ENCODE measurements at regions not wholly inside any gene's neighbourhood (a gene's known extent, or its start where the extent isn't known, plus 50 kb on each side); places are given as distances from the start of the nearest gene placed in this dataset.

DNA sequence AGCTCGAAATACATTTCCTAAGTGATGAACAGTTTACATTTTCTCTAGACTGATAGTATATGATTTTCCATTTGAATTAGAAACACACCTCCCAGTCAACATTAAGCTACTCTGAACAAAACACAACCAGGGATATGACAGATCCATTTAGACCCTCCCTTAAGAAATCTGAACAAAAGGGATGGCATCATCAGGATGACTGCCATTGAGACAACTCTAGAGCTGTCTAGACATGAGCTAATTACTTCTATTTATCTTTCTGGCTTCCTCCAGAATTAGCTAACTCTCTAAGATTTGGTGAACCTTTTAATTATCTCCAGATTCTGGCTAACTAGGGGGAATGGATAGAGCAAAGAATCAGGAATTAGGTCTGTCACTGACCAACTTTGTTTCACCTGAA lies 92.9 kb upstream of the IGF1 start:
- DNase-seq = no peak

DNA sequence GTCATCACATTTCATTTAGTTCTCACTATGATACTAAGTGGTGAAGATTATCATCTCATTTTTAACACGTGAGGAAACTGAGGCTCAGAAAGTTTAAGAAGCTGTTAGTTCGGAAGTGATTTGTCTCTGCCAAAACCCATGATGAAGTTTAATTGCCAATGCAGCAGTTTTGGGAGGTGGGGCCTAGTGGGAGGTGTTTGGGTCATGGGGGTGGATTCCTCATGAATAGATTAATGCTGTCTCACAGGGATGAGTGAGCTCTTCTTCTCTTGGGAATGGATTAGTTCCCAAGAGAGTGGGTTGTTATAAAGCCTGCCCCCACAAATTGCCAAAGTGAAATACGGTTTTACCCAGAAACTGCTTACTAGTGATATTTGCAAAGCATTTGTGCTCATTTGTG lies 91.5 kb upstream of the IGF1 start:
- DNase-seq = no peak

DNA sequence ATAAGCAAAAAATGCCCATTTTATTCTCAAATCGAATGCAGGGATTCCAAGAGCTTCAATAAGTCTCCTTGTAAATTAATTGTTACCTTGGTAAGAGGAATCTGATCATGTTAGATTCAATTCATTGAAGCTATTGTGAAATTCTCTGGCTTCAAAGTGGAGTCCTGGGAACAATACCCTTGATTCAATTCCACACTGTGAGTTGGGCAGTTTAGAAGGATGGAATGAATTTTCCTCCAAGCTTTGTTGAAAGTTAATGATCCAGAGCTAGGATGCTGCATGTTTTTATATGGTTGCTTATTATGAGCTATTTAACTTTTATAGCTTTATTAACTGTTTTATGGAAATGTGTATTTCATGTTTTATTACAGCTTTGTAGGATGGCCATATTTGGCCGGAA lies 89.9 kb upstream of the IGF1 start:
- DNase-seq = no peak

DNA sequence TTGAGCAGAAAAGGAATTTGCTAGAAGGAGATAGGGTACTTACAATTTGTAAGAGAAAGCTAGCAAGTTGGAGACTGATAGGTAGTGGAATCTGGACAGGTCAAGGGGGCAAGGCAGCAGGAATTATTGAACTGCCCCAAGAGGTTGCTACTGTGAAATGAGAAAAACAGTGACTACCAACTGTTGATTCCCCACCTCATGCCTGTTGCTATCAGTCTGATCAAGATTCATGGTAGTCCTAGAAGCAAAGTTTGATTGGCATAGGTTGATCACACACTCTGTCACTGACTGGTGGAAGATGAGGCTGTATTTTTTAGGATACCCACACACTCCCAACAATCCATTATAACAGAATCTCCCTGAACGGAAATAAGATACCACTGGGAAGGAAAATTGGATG lies 89.4 kb upstream of the IGF1 start:
- DNase-seq = no peak

DNA sequence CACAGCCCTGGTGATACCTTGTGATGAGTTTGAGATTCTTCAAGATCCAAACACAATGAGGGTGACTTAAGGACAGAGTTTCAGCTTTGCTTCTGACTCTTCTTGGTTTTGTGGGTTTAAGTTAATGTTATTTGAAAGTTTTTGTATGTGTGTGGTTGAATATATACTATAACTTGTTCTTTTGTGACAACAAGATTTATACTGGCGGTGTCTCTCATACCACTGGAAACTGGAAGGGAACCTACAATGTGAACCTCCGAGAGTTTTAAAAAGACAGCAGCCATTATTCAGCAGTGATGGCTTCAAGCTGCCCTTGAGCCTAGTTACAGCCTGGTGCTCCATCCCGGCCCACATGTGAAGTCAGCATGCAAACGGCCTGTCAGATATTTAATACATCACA lies 87.9 kb upstream of the IGF1 start:
- DNase-seq = no peak

DNA sequence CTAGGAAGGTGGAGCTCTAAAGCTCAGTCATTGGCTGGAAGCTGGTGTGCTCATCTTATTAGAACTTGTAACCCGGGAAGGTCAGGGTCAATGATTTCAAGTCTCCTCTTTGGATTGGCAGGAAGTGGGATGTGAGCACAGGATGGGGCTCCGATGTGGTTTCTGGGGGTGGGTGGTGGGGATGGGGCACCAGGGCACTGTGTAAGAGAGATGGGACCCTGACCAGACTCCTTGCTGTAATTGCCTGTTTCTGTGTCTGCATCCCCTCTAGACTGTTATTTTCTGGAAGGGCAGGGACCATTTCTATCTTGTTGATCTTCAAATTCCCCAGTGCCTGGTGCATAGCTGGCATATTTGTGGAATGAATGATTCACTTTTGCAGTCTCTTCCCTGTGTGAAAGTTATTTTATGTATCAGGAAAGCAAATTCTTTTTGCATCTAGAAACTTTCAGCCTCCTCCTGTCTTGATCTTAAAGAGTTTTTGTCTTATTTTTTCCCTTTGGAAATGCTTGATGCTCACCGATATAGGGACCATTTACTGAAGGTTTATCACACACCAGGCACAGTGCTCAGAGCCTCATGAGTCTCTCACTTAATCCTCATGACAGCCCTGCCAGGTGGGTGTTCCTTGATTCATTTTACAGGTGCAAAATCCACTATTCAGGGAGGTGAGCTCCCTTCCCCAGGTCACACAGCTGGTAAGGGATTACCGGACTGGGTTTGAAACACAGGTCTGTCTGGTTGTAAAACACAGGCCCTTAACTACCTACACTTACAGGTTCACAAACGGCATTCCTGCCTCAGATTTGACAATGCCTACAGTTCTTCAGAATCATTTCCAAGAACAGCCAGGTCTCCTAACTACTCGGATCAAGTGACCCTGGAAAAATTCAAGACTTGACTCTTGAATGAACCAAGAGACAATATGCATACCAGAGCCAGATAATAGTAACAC lies 86.9 kb upstream of the IGF1 start:
- no peak for DNase-seq

DNA sequence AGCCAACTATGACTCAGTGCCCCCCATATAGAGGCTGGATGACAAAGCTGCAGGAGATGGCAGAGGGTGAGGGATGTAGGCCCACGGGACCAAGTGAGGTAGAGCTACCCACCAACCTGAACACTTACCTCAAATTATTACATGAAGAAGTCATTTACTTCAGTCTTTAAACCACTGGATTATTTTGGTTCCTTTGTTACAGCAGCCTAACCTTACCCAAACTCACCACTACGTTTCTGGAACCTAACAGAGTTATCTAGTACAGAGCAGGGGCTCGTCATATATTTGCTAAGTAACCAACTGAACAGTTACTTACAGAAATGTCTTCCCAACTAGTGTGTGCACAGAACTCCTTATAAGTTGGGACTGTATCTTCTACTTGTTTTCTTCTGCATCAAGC lies 85.2 kb upstream of the IGF1 start:
- DNase-seq = no peak

DNA sequence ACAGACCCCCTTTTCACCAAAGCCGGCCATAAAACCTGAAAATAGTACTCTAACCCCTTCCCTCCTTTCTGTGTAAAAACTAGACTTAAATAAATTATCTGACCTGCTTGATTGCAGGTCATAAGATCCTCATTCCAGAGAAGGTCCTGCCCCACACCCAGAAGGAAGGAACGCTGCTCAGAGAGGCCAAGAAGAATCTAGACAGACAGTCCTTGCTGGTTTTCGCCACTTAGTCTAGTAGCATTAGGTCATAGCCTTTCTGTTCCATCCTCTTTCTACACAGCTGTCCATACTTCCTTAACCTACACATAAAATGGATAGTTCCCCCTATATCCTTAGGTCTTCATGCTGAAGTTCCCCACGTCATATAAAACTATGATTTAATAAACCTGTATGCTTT lies 83.7 kb upstream of the IGF1 start:
- no peak for DNase-seq

DNA sequence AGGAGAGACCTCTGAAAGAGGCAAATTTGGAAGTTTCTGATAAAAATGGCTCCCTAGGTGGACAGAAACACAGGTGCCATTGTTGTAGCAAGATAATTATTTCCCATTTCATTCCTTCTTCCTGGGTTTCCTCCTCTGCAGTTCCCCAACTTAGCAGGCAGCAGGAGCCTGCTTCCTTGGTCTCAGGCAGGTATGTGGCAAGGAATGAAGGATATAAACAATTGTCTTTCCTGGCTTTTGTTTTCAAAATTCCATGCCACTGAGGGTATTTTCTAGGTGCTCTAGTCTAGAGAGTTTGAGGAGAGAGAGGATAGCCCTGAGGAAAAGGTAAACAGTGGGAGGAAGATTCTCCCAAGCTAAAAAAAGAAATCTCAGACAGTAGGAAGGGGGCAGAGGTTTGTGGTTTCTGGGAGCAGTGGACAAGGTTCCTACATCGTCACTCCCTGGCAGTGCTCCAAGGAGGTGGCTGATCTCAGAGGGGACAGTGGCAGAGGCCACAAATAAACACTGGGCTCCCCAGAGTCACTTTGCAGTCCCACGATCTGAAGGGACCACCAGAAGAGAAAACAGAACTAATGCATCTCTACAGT lies 82.6 kb upstream of the IGF1 start:
- no peak for DNase-seq

DNA sequence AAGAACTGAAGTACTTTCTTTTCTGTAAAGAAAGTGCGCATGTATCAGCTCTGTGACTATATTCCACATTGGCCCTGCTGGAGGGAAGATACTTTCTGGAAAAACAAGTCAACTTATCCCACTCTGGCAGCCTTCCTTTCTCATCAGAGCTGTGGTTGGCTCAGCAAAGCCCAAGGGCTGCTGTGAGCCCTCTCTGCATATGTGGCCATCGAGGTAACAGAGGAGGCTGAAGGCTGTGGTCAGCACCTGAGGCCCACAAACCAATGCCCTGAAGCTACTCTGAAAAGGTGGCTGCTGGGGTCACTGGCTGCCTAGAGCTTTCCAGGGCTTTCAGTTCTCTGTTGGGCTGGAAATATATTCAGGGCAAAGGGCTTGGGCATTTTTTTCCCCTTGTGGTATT lies 70.8 kb upstream of the IGF1 start:
- DNase-seq = no peak

DNA sequence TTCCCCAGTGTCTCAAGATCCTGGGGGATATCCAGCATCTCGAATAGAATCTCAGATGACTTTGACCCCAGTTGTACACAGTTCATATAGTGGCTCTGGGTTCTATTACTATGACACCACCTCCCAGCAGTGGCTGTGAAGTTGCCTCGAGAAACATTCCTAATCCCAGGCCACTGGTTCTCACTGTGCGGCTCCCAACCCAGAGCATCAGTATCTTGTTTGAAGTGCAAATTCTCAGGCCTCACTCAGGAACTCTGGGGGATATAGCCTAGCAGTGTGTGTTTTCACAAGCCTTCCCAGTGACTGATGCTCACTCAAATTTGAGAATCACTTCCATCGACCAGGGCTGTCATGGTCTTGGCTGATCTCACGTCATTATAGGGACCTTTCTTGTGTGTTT lies 69.3 kb upstream of the IGF1 start:
- no peak for DNase-seq

DNA sequence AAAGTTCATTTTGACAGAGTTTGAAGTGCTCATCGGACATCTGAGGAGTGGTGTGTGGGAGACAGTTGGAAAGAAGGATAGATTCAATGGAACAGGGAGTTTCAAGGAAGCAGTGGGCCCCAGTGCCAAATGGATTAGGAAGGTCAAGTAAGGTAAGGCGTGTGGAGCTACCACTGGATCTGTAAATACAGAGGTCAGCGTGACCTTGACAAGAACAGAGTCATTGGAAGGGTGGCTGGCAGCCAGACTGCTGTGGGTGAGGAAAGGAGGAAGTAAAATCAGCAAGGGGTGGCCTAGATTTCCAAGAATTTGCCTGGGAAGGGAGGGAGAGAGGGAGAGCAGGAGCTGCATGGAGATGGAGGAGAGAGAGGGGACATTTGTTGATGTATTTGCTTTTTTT lies 68.2 kb upstream of the IGF1 start:
- no peak for DNase-seq

DNA sequence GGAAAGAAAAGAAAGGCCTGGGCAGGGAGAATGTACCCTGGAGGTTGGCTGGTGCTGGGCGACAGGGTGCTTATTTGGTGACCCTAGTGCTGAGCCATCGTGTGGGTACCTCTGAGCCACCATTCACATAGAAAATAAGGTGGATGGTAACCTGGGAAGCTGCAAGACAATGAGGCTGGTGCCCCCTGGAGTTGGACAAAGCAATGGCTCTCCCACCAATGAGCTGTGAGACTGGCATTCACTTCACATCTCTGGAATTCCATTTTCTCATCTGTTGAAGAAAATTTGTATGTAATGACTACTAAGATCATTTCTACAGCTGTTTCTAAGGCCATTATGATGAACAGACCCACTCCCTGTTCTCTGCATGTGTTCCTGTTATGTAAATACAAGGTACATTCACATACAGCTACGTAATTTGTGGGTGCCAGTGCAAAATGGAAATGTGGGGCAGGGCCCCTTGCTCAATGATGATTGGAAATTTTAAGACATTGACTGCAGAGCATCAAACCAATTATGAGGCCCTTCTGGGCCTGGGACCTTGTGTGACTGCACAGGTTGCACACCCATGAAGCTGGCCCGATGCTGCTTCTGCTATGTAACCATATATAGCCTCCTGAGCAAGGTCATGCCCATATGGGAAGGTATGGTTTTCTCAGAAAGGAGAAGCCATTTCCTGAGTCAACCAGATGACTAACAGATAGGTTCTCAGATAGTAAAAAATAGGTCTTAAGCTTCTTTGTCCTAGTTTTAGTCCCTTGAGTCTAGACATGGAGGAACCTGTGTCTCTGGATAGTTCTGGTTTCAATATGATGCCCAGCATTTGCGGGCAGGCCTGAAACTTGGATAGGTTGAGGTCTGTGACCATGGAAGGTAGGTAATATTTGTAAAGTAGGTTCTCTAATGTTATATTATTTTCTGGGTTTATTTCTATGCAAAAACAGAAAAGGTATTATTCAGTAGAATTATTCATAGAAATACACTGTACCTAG lies 63.4 kb upstream of the IGF1 start:
- DNase-seq = no peak

DNA sequence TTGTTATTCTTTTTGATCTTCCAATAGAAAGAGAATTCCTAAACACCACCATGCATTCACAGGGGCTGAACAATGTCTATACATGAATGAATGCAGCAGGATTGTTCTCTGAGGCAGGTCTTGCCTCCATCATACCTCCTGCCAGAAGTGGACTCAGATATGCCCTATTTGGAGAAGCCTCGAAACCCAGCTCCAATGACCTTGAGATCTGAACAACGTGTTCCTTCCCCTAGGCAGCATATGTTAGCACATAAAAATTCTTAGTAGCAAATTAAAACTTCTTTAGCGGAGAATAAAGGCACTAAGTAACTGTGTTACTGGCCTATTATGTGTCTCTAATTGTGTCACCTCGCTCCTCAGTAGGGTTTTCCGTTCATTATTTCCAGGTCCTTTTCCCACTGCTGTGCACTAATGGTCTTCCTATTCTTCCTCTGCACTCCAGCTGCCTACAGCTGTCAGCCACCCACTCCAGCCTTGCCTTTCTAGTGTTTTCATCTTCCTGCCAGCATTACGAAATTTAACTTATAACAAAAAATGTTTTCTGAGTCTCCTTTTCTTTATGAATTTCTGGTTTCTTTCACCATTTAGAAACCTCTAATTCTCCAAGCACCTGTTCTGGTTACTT lies 62.6 kb upstream of the IGF1 start:
- no peak for DNase-seq

DNA sequence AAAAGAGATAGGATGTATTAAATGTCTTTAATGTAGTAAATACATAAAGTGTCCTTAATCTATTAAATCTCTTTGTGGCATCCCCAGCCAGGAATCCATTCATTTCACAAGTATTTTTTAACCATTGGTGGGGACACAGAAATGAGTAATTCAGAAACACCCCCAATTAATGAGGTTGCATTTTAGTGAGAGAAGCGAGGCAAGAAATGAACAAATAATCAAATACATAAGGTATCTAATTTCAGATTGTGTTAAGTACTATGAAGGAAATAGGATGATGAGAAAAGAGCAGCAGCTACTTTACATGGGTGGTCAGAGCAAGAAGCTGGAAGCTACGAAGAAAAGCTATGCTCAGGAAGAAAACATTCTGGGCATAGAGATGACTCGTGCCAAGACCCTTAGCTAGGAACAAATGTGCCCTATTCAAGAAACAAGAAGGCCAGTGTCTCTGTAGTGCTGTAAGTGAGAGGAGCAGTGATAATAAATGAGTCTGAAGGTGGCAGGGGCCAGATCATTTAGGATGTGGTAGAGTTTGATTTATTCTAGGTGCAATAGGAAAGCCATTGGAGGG lies 60.5 kb upstream of the IGF1 start:
- DNase-seq = no peak

DNA sequence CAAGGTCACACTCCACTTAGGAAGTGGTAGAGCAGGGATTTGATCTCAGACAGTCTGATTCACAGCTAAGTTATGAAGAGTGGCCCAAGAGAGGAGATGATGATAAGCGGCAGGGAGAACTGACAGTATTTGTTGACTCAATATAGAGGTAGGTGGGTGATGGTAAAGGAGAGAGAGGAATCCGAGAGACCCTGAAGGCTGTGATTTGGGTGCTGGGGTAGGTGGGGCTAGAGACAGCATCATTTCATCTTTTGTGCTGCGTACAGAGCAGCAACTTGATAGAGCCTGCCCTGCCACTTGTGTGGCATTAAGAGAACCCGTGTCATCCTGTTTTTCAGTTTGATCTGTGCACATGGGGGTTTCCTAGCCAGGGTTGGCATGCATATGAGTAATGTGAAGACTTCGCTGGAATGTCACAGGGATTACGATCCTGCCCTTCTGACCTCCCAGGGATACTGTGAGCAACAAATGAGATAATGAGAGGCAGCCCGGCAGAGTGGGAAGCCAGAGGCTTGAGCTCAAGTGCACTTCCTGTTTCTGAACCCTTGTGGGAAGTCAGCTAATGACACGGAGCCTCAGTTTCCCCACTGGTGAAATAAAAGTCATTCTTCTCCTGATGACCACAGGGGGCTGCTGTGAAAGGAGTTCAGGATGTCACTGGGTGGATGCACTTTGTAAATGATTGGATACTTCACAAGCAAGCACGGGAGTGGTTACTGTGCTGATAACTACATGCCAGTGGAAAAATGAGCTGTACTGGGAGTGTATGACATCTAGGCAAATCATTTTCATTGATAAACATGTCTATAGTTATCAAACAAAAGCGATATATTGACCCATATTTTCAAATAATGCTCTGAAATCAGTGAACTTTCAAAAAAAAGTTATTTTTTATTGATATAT lies 59.5 kb upstream of the IGF1 start:
- no peak for DNase-seq

DNA sequence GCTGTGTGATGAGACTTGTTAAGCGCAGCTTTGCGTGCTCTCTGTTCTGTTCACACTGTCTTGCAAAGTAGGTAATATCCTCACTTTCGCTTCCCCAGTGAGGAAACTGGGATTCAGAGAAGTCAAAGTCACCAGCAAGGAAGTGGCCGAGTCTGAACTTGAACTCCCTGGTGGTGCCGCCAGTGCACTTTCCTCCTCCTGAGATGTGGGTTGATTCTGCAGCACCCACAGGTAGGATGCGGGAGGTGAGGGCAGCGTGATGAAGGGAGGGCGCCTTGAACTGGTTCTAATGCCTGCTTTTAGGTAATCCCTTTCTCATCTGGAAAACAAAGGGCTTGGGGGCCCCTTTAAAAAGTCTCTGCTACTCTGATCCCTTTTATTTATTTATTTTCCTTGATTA lies 54.9 kb upstream of the IGF1 start:
- DNase-seq = no peak

DNA sequence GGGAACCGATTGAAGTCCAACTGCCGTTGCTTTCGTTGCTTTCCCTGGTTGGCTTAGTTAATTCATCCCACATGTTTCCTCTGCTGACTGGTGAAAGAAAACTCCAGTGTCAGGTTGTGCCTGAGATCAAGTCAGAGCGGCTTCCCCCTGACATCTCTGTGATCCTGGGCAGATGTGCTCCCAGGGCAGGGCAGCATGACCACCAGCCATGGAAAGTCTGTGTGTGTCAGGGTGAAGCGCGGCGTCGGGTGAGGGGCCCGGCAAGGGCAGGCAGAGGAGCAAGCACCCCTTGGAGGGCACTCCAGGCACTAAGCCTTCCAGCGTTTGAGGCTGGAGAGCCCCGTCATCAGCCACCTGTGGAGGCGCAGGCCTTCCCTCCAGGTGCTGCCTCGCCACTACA lies 54.5 kb upstream of the IGF1 start:
- no peak for DNase-seq

DNA sequence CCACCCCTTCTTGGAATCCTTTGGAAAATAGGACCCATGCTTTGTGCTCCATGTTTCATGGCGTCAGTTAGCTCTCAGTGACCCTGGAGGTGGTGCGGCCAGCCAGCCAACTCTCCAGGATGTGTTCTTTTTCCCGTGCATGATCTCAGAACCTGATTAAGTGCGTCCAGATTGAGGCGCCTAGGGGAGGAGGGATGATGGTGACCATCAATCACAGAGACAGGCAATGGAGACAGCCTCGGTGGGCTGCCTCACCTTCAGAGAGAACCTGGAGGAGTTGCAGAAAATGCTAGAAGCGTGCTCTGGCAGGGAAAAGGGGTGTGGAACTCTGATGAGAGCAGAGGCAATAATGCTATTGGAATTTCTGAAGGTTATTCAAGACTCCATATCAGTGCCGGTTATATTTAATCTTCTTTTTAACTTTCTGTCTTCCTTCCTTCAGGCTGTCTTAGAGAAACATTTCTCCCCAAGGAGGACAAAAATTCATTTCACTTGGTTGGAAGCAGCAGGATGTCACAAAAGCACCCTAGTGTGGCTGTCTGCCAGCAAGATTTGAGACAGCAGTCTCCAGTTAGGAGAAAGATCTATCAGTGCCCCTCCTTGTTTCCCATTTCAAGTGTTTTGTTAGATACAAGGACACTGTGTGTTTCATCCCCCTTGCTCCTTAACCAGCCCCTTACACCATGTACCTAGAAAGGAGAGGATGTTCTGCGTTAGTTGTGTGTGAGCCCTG lies 53.3 kb upstream of the IGF1 start:
- DNase-seq = no peak
